H1 (cell line): ENCODE measurements at regions not wholly inside any gene's neighbourhood (a gene's known extent, or its start where the extent isn't known, plus 50 kb on each side); places are given as distances from the start of the nearest gene placed in this dataset.

Experiments
- CBX8 ChIP-seq: fragments of 300-800, 300-1000 bp; sonication (generic); IDR thresholded peaks from 2 replicates; pipeline ENCODE4 v1.7.1; 2016; ENCODE audit warnings: low read depth, low read length, borderline replicate concordance
- CHD1 ChIP-seq: IDR thresholded peaks from 2 replicates; pipeline ENCODE4 v1.6.1; 2012; ENCODE audit warnings: low read depth, low read length, improper control_type of control experiment
- CHD2 ChIP-seq: IDR thresholded peaks from 2 replicates; pipeline ENCODE4 v1.6.1; 2012; ENCODE audit warnings: low read length, improper control_type of control experiment
- CREB1 ChIP-seq: IDR thresholded peaks from 2 replicates; pipeline ENCODE4 v1.6.1; 2012; ENCODE audit warnings: inconsistent platforms
- SIRT6 ChIP-seq: IDR thresholded peaks from one replicate; pipeline ENCODE4 v1.7.1; 2012; ENCODE audit warnings: low read length, inconsistent platforms
- SP1 ChIP-seq: IDR thresholded peaks from 2 replicates; pipeline ENCODE4 v1.6.1; 2011; ENCODE audit warnings: low read depth, low read length
- SRF ChIP-seq: IDR thresholded peaks from 2 replicates; pipeline ENCODE4 v1.6.1; 2011; ENCODE audit warnings: mild to moderate bottlenecking, low read depth, low read length, moderate library complexity
- TAF7 ChIP-seq: optimal IDR thresholded peaks from 2 replicates; pipeline ENCODE3; 2011; ENCODE audit warnings: low read depth, mild to moderate bottlenecking, inconsistent platforms, low read length, moderate library complexity, borderline replicate concordance
- TCF12 ChIP-seq: IDR thresholded peaks from 2 replicates; pipeline ENCODE4 v1.6.1; 2011; ENCODE audit warnings: low read depth, mild to moderate bottlenecking, low read length
- TF ChIP-seq, protein P1 (sequence below): fragments of 300-600 bp; sonication (generic); IDR thresholded peaks from 2 replicates; pipeline ENCODE4 v1.7.1; 2012; ENCODE audit warnings: low read length, moderate library complexity, mild to moderate bottlenecking, inconsistent platforms; ENCODE audit not compliant: insufficient replicate concordance
- TF ChIP-seq, protein P2 (sequence below): IDR thresholded peaks from 2 replicates; pipeline ENCODE4 v1.6.1; 2012; ENCODE audit warnings: inconsistent platforms

DNA sequence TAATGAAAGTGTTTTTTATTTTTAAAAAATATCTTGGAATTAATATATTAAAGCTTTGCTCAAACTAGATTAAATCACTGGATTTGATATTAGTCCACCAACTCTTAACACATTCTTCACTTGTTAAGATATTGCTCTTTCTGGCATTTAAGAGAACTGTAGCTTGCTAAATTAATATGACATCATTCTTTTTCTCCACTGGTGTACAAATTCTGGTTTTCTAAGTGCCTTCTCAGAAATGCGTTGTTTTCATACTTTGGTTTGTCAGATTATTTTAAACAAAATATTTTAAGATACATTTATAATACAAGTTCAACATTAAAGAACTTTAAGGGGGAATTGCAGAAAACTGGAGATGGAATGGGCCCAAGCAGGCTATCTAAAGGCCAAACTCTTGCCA lies 87.6 kb upstream of the IFNE start (continued):
- TF ChIP-seq, protein P1, sequence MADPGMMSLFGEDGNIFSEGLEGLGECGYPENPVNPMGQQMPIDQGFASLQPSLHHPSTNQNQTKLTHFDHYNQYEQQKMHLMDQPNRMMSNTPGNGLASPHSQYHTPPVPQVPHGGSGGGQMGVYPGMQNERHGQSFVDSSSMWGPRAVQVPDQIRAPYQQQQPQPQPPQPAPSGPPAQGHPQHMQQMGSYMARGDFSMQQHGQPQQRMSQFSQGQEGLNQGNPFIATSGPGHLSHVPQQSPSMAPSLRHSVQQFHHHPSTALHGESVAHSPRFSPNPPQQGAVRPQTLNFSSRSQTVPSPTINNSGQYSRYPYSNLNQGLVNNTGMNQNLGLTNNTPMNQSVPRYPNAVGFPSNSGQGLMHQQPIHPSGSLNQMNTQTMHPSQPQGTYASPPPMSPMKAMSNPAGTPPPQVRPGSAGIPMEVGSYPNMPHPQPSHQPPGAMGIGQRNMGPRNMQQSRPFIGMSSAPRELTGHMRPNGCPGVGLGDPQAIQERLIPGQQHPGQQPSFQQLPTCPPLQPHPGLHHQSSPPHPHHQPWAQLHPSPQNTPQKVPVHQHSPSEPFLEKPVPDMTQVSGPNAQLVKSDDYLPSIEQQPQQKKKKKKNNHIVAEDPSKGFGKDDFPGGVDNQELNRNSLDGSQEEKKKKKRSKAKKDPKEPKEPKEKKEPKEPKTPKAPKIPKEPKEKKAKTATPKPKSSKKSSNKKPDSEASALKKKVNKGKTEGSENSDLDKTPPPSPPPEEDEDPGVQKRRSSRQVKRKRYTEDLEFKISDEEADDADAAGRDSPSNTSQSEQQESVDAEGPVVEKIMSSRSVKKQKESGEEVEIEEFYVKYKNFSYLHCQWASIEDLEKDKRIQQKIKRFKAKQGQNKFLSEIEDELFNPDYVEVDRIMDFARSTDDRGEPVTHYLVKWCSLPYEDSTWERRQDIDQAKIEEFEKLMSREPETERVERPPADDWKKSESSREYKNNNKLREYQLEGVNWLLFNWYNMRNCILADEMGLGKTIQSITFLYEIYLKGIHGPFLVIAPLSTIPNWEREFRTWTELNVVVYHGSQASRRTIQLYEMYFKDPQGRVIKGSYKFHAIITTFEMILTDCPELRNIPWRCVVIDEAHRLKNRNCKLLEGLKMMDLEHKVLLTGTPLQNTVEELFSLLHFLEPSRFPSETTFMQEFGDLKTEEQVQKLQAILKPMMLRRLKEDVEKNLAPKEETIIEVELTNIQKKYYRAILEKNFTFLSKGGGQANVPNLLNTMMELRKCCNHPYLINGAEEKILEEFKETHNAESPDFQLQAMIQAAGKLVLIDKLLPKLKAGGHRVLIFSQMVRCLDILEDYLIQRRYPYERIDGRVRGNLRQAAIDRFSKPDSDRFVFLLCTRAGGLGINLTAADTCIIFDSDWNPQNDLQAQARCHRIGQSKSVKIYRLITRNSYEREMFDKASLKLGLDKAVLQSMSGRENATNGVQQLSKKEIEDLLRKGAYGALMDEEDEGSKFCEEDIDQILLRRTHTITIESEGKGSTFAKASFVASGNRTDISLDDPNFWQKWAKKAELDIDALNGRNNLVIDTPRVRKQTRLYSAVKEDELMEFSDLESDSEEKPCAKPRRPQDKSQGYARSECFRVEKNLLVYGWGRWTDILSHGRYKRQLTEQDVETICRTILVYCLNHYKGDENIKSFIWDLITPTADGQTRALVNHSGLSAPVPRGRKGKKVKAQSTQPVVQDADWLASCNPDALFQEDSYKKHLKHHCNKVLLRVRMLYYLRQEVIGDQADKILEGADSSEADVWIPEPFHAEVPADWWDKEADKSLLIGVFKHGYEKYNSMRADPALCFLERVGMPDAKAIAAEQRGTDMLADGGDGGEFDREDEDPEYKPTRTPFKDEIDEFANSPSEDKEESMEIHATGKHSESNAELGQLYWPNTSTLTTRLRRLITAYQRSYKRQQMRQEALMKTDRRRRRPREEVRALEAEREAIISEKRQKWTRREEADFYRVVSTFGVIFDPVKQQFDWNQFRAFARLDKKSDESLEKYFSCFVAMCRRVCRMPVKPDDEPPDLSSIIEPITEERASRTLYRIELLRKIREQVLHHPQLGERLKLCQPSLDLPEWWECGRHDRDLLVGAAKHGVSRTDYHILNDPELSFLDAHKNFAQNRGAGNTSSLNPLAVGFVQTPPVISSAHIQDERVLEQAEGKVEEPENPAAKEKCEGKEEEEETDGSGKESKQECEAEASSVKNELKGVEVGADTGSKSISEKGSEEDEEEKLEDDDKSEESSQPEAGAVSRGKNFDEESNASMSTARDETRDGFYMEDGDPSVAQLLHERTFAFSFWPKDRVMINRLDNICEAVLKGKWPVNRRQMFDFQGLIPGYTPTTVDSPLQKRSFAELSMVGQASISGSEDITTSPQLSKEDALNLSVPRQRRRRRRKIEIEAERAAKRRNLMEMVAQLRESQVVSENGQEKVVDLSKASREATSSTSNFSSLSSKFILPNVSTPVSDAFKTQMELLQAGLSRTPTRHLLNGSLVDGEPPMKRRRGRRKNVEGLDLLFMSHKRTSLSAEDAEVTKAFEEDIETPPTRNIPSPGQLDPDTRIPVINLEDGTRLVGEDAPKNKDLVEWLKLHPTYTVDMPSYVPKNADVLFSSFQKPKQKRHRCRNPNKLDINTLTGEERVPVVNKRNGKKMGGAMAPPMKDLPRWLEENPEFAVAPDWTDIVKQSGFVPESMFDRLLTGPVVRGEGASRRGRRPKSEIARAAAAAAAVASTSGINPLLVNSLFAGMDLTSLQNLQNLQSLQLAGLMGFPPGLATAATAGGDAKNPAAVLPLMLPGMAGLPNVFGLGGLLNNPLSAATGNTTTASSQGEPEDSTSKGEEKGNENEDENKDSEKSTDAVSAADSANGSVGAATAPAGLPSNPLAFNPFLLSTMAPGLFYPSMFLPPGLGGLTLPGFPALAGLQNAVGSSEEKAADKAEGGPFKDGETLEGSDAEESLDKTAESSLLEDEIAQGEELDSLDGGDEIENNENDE, result no peak
- TF ChIP-seq CHD2 (no peak), TAF7 (no peak), TCF12 (no peak), CBX8 (no peak), SRF (no peak), SIRT6 (no peak), CREB1 (no peak), CHD1 (no peak), SP1 (no peak)
- TF ChIP-seq, protein P2, sequence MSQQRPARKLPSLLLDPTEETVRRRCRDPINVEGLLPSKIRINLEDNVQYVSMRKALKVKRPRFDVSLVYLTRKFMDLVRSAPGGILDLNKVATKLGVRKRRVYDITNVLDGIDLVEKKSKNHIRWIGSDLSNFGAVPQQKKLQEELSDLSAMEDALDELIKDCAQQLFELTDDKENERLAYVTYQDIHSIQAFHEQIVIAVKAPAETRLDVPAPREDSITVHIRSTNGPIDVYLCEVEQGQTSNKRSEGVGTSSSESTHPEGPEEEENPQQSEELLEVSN, result no peak
